ENCODE measurements at regions not wholly inside any gene's neighbourhood (a gene's known extent, or its start where the extent isn't known, plus 50 kb on each side); places are given as distances from the start of the nearest gene placed in this dataset.

DNA sequence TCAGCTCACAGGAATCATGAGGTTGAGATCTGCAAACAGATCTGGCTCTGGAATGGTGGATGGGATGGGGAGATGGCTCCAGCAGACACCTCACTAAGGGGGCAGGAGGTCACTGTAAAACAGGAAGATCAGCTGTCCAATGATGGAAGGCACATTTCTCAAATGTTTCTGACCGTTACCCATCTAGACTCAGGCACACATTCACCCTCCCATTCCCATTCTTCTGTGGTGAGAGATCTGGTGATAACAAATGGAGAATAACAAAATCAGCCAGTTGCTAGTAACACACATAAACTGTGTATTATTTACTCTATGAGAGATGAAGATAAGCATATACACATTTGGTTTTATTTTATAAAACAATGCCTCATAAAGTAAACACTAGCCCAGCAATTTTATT lies 235.9 kb downstream of the TSHZ3 start:
- DNase-seq (ENCODE audit: low read depth): no peak
- TF ChIP-seq, protein P1, sequence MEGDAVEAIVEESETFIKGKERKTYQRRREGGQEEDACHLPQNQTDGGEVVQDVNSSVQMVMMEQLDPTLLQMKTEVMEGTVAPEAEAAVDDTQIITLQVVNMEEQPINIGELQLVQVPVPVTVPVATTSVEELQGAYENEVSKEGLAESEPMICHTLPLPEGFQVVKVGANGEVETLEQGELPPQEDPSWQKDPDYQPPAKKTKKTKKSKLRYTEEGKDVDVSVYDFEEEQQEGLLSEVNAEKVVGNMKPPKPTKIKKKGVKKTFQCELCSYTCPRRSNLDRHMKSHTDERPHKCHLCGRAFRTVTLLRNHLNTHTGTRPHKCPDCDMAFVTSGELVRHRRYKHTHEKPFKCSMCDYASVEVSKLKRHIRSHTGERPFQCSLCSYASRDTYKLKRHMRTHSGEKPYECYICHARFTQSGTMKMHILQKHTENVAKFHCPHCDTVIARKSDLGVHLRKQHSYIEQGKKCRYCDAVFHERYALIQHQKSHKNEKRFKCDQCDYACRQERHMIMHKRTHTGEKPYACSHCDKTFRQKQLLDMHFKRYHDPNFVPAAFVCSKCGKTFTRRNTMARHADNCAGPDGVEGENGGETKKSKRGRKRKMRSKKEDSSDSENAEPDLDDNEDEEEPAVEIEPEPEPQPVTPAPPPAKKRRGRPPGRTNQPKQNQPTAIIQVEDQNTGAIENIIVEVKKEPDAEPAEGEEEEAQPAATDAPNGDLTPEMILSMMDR (conservative IDR thresholded peaks at IDR 0.05; ENCODE audit: low read depth, low read length): no peak
- H3K4me3 ChIP-seq (ENCODE audit: low read length): no peak overlapping the region

- TF ChIP-seq, protein P1 (conservative IDR thresholded peaks at IDR 0.05; ENCODE audit: low read depth, low read length): no peak
- no peak for DNase-seq (ENCODE audit: low read depth)
Observed at GRCh38 chr19:31112158-31112557, 237.1 kb downstream of the TSHZ3 start.

GRCh38 chr19:31111741-31112140 lies 237.5 kb downstream of the TSHZ3 start:
- DNase-seq (ENCODE audit: low read depth): no peak

More at GRCh38 chr19:31112158-31112557, 237.1 kb downstream of the TSHZ3 start:
- H3K4me3 ChIP-seq (ENCODE audit: low read length): no peak overlapping the region

DNA sequence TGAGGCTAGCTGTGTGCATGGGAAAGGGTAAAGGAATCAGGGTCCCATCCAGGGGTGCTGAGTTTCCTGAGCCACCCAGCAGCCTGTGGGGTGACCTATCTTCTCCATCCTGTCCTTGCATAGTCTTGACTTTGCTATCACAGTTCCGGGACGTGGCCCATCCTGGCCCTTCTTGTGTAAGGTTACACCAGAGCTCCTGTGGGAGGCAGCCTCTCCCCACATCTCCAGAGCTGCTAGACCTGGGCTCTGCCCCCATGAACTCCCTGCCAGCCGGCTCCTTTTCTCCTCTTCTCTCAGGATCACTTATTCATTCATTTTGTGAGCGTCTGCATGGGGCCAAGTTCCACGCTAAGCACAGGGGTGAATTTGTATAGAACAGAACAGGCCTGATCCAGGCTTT lies 238.9 kb downstream of the TSHZ3 start:
- no peak overlapping the region for H3K4me3 ChIP-seq (ENCODE audit: low read length)
- DNase-seq (ENCODE audit: low read depth): no peak
- TF ChIP-seq, protein P1 (conservative IDR thresholded peaks at IDR 0.05; ENCODE audit: low read depth, low read length): peak; percentile 40

More at GRCh38 chr19:31111741-31112140, 237.5 kb downstream of the TSHZ3 start:
- TF ChIP-seq, protein P1 (conservative IDR thresholded peaks at IDR 0.05; ENCODE audit: low read depth, low read length): no peak
- H3K4me3 ChIP-seq (ENCODE audit: low read length): no peak overlapping the region

- no peak overlapping the region for H3K4me3 ChIP-seq (ENCODE audit: low read length)
- TF ChIP-seq, protein P1 (conservative IDR thresholded peaks at IDR 0.05; ENCODE audit: low read depth, low read length): no peak
- DNase-seq (ENCODE audit: low read depth): no peak
Observed at GRCh38 chr19:31109636-31110035, 239.6 kb downstream of the TSHZ3 start.

DNA sequence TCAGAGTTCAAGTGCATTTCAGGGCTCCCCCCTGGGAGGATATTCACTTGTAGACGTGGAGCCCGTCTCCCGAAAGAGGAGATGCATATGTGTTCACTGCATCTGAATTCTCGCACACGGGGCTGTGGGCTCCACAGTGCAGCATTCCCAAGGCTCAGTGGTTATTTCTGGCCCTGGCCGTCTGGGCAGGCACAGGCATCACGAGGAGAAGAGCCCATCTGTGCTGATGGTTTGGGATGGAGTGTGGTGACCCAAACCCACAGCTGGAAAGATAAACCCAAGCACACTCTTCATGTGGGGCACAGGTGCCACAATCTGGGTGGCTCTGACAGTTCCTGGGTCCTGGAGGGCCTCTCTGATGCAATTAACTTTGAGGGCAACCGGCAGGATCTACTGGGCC lies 242.1 kb downstream of the TSHZ3 start:
- no peak for DNase-seq (ENCODE audit: low read depth)
- TF ChIP-seq, protein P1 (conservative IDR thresholded peaks at IDR 0.05; ENCODE audit: low read depth, low read length): no peak

DNA sequence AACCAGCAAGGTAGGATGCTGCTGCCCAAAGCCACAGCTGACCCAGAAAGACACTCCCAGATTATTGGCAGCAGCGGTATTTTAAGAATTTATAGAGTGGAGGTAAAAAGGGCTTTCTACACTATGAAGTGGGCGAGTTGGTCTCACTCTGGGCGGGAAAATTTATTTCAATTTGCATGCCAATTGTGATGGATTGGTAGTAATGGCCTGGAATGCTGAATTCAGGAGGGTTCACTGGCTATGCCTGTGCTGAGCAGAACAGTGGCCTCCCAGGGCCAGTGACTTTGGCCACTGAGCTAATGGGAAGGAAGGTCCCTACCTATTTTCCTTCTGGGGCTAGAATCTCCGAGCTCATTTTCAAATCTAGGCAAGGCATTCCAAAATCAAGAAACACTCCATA lies 243.5 kb downstream of the TSHZ3 start:
- DNase-seq (ENCODE audit: low read depth): no peak
- TF ChIP-seq, protein P1 (conservative IDR thresholded peaks at IDR 0.05; ENCODE audit: low read depth, low read length): no peak
- no peak overlapping the region for H3K4me3 ChIP-seq (ENCODE audit: low read length)

More for the DNA sequence above, 242.1 kb downstream of the TSHZ3 start:
- H3K4me3 ChIP-seq (ENCODE audit: low read length): no peak overlapping the region
